Lower leg skin (tissue), 4 donors: ENCODE measurements at regions not wholly inside any gene's neighbourhood (a gene's known extent, or its start where the extent isn't known, plus 50 kb on each side); places are given as distances from the start of the nearest gene placed in this dataset.

ENCODE experiments used
- DNase-seq, 2 donors: peaks; one replicate each; pipeline ENCODE4 v3.0.0-alpha.2; 2019; ENCODE audit warnings: low spot score in 2 of 2
- H3K4me3 ChIP-seq: fragments of 200-600 bp; sonication (generic); 2 replicates; pipeline ENCODE4 v1.5.1; 2017; ENCODE audit warnings: mild to moderate bottlenecking, low read depth; ENCODE audit not compliant: poor library complexity, severe bottlenecking
- POLR2A ChIP-seq, 2 donors: fragments of 450-650 bp; IDR thresholded peaks; one replicate each; pipeline ENCODE4 v1.6.1; 2016 to 2017; ENCODE audit warnings: antibody characterized with exemption in 2 of 2, mild to moderate bottlenecking in 1 of 2, moderate library complexity in 1 of 2
- WGBS, 2 donors: methylation state at CpG; one replicate each; pipeline ENCODE4 v1.1.5; 2018; 5-methylcytosine and 5-hydroxymethylcytosine counted together
- intact Hi-C: fragments of 100-400 bp; cut with DNase I; formaldehyde crosslinking; loops from one replicate; pipeline ENCODE4 v1.15.0; 2023; ENCODE audit warnings: low total_unique reads
- TF ChIP-seq, protein P1 (sequence below), 3 donors: fragments of 450-650 bp; IDR thresholded peaks; one replicate each; pipeline ENCODE4 v1.5.1; 2016; ENCODE audit warnings: antibody characterized with exemption in 3 of 3, mild to moderate bottlenecking in 3 of 3, moderate library complexity in 2 of 3

DNA sequence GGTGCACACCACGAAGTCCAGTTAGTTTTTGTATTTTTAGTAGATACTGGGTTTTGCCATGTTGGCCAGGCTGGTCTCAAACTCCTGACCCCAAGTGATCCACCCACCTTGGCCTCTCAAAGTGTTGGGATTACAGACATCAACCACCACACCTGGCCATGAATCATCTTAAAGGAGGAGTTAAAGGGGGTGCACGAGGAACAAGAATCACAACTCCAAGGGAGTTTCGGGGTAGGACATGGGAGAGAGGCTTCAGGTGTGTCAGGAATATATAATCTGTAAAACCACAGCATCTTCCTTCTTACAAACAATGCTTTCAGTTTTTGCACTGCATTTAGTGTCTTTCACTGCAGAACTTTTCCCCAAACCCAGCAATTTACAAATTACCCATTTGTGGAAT, 137.4 kb upstream of the SGK1 start:
- intact Hi-C loops, result no loop called here

DNA sequence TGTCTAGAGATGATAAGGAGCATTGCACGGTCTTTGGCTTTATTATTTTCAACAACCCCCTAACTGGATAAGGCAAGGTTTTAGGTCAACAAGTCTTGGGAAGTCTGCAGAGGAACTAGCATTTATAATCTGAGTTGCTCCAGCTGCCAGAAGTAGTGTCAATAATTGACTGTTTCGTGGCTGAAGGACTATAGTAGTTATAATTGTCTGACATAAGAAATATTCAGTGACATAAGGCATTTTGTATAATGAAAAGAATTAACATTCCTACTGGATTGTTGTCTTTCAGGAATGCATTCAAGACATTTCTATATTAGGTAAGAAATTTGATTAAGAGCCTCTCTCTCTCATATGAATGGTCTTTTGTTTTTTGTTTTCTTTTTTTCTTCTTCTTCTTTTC, 136.9 kb upstream of the SGK1 start:
- DNase-seq, result no peak
- 64 to 75% methylated on average over 2 of the region's 2 CpGs for WGBS, 2 donors
- intact Hi-C loops, result no loop called here
- no peak overlapping the region for H3K4me3 ChIP-seq
- TF ChIP-seq, protein P1, sequence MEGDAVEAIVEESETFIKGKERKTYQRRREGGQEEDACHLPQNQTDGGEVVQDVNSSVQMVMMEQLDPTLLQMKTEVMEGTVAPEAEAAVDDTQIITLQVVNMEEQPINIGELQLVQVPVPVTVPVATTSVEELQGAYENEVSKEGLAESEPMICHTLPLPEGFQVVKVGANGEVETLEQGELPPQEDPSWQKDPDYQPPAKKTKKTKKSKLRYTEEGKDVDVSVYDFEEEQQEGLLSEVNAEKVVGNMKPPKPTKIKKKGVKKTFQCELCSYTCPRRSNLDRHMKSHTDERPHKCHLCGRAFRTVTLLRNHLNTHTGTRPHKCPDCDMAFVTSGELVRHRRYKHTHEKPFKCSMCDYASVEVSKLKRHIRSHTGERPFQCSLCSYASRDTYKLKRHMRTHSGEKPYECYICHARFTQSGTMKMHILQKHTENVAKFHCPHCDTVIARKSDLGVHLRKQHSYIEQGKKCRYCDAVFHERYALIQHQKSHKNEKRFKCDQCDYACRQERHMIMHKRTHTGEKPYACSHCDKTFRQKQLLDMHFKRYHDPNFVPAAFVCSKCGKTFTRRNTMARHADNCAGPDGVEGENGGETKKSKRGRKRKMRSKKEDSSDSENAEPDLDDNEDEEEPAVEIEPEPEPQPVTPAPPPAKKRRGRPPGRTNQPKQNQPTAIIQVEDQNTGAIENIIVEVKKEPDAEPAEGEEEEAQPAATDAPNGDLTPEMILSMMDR (IDR thresholded peaks at IDR 0.05), result no peak
- no peak for TF ChIP-seq POLR2A (IDR thresholded peaks at IDR 0.05)

More for the DNA sequence above, 137.4 kb upstream of the SGK1 start:
- no peak for DNase-seq
- WGBS, 2 donors, result 74 to 77% methylated on average over 3 of the region's 3 CpGs
- TF ChIP-seq POLR2A (IDR thresholded peaks at IDR 0.05), result no peak
- TF ChIP-seq, protein P1 (IDR thresholded peaks at IDR 0.05), result no peak
- H3K4me3 ChIP-seq, result no peak overlapping the region

DNA sequence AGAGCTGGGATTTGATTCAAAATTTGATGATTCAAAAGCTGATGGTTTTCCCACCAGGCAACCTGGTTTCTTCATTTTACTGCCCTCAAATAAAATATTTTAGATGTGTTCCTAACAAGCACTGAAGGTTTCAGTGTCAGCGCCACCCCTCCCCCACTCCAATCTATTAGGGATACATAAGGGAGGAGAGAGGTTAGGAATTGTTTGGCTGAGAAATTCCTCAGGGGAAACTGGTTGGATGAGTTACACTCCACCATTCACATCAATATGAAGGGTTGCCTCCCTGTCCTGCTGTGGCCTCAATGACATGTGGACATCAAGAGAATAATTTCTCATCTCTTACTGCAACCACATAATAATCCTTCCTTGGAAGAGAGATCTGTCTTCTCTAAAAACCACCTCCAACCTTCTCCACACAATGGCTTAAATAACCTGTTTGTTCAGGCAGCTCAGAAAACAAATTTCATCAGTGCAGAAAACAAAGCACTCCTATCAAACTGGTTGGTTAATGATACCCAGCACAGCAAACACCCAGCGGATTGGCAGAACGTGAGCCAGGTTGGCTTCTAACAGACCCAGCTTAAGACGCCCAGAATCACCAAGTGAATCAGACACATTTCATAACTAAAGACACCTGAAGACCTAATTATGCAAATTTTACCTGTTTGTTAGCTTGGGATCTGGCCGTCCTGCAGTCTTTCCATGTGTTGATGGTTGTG, 136.0 kb upstream of the SGK1 start:
- TF ChIP-seq POLR2A (IDR thresholded peaks at IDR 0.05), result no peak
- TF ChIP-seq, protein P1 (IDR thresholded peaks at IDR 0.05), result no peak
- intact Hi-C loops, result no loop called here
- 50 to 62% methylated on average over 5 of the region's 5 CpGs for WGBS, 2 donors
- DNase-seq, result peak in 1 of 2 donors; percentile 52
- no peak overlapping the region for H3K4me3 ChIP-seq

DNA sequence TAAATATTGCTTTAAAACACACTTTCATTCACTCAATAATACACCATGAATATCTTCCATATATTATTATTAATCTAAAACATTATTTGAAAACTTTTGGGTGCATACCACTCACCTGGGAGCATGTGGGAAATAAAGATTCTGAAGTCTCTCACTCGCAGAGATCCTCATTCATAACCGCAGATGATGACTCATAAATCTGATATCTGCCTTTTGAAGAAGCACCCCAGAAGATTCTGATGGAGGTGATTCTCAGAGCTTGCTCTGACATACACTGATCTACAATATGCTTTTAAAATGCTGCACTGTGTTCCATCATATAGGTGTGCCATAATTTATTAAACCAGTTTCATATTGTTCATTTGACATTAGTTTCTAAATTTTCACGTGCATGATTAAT, 135.0 kb upstream of the SGK1 start:
- DNase-seq, result no peak
- H3K4me3 ChIP-seq, result no peak overlapping the region
- intact Hi-C loops, result no loop called here
- TF ChIP-seq POLR2A (IDR thresholded peaks at IDR 0.05), result no peak
- TF ChIP-seq, protein P1 (IDR thresholded peaks at IDR 0.05), result no peak
- 45 to 48% methylated on average over 3 of the region's 3 CpGs for WGBS, 2 donors

DNA sequence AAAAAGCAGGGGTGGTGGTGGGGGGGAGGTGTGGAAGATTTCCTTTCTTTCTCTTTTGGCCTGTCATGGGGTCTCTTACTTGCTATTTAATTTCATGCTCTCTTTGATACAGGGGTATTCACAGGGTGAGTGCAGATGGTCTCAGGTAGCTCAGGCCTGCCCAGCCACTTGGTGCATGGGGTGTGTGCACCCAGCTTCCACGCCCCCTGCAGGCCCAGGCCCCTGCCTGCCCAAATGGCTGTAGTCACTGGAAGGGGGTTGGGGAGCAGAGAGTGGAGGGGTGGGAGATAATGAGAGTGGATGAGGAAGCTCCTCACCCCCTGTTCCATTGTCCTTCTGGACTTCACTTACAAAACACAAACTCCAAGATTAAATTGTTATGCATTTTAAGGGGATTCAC, 133.6 kb upstream of the SGK1 start:
- WGBS, 2 donors, result 93 to 95% methylated on average over 1 of the region's 1 CpG
- TF ChIP-seq POLR2A (IDR thresholded peaks at IDR 0.05), result no peak
- TF ChIP-seq, protein P1 (IDR thresholded peaks at IDR 0.05), result no peak
- intact Hi-C loops, result no loop called here
- H3K4me3 ChIP-seq, result no peak overlapping the region
- no peak for DNase-seq

DNA sequence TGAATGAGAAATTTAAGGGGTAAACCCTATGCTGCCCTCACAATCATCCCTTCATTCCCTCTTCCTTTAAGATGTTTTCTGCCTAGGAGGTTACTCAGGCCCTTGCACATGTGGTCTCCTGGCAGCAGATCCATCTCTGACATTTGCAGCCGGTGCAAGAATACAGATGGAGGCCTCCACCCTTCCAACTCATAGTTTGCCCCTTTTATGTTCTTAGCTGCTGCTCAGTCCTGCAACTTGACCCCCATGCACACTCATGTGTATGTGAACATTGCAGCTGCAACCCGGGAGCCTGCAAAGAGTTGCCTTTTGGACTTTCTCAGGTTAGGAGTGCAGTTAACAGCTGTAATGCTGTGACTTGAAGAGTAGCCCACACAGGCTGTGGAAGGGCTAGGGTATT, 131.9 kb upstream of the SGK1 start:
- H3K4me3 ChIP-seq, result no peak overlapping the region
- TF ChIP-seq, protein P1 (IDR thresholded peaks at IDR 0.05), result no peak
- no peak for TF ChIP-seq POLR2A (IDR thresholded peaks at IDR 0.05)
- intact Hi-C loops, result no loop called here
- DNase-seq, result no peak
- 80 to 94% methylated on average over 2 of the region's 2 CpGs for WGBS, 2 donors
